ENCODE measurements at regions not wholly inside any gene's neighbourhood (a gene's known extent, or its start where the extent isn't known, plus 50 kb on each side); places are given as distances from the start of the nearest gene placed in this dataset.

- Histone ChIP-seq H3K36me3 (no peaks in the 10 kb centered on the region), H3K4me3 (ENCODE audit: low read depth, low read length) (no peak overlapping the region), H3K27me3 (ENCODE audit: insufficient read depth, low read depth, severe bottlenecking) (no peaks in the 10 kb centered on the region), H3K27ac (no peak overlapping the region), H3K9me3 (ENCODE audit: severe bottlenecking) (no peaks in the 10 kb centered on the region)
- no peak for TF ChIP-seq CTCF (IDR thresholded peaks at IDR 0.05; ENCODE audit: low read depth, low read length)
- no peak for DNase-seq
Observed at GRCh38 chr11:8314916-8315315, 51.2 kb upstream of the LMO1 start.

DNA sequence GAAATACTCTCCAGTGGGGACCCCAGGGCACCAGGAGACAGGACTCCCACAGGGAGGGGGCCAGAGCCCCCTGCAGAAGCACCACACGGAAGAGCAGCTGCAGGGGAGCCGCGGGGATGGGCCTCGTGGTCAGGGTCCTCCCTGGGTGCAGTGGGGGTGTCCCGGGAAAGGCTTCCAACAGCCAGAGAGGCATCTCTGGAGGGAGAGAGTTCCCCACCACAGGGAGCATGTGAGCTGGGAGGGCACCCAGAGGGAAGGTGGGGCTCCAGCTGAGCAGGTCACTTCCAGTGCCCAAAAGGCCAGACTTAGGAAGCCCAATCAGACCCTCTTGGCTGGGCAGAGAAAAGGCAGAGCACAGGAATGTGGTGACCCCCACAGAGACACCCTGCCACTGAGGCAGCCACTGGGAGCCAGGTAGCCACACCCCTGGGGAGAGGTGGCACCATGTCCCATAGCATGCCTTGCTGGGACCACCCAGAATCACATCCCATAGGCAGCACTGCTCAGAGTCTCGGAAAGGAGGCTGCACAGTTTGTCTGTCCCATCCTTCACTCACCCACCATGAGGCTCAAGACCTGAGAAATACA lies 49.9 kb upstream of the LMO1 start:
- DNase-seq = no peak
- H3K27me3 ChIP-seq (ENCODE audit: insufficient read depth, low read depth, severe bottlenecking) = no peaks in the 10 kb centered on the region
- no peaks in the 10 kb centered on the region for H3K9me3 ChIP-seq (ENCODE audit: severe bottlenecking)
- H3K4me3 ChIP-seq (ENCODE audit: low read depth, low read length) = no peak overlapping the region
- no peak for TF ChIP-seq CTCF (IDR thresholded peaks at IDR 0.05; ENCODE audit: low read depth, low read length)
- no peak overlapping the region for H3K27ac ChIP-seq
- no peaks in the 10 kb centered on the region for H3K36me3 ChIP-seq

Measured in WERI-Rb-1 (cell line).